ENCODE measurements at regions not wholly inside any gene's neighbourhood (a gene's known extent, or its start where the extent isn't known, plus 50 kb on each side); places are given as distances from the start of the nearest gene placed in this dataset.

DNA sequence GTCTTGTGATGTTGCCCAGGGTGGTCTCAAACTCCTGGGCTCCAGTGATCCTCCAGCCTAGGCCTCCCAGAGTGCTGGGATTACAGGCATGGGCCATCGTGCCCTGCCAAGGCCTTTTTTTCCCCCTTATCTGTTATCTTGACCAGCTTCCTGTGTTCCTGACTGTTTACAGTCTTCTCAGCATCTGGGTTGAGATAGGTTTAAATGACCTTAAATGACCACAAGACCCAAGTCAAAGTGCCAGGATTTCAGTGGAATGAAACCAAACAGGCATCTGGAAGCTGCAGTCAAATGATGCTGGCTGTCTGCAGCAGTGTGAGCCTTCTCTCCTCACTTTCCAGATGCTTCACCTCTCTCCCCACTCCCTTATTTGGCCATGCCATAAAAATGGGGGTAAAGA lies 114.2 kb upstream of the CLDN10 start (continued):
- TF ChIP-seq, protein P1, sequence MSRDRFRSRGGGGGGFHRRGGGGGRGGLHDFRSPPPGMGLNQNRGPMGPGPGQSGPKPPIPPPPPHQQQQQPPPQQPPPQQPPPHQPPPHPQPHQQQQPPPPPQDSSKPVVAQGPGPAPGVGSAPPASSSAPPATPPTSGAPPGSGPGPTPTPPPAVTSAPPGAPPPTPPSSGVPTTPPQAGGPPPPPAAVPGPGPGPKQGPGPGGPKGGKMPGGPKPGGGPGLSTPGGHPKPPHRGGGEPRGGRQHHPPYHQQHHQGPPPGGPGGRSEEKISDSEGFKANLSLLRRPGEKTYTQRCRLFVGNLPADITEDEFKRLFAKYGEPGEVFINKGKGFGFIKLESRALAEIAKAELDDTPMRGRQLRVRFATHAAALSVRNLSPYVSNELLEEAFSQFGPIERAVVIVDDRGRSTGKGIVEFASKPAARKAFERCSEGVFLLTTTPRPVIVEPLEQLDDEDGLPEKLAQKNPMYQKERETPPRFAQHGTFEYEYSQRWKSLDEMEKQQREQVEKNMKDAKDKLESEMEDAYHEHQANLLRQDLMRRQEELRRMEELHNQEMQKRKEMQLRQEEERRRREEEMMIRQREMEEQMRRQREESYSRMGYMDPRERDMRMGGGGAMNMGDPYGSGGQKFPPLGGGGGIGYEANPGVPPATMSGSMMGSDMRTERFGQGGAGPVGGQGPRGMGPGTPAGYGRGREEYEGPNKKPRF (IDR thresholded peaks at IDR 0.05; ENCODE audit: low read depth, low read length) = no peak
- no peak for TF ChIP-seq KLF1 (tag; IDR thresholded peaks at IDR 0.05)
- no peak; the same call in 1 of the 2 replicates for TF ChIP-seq L3MBTL2 (IDR thresholded peaks at IDR 0.05)
- peak; percentile 84 for TF ChIP-seq CTBP1 (IDR thresholded peaks at IDR 0.05; ENCODE audit: borderline replicate concordance)
- no peak for TF ChIP-seq KAT7 (CRISPR knock-in tag; IDR thresholded peaks at IDR 0.05; ENCODE audit: borderline replicate concordance)
- no peak for TF ChIP-seq PHTF2 (CRISPR knock-in tag; IDR thresholded peaks at IDR 0.05)
- peak; percentile 75 for TF ChIP-seq SMARCA4 (IDR thresholded peaks at IDR 0.05)
- TF ChIP-seq JUND (IDR thresholded peaks at IDR 0.05; ENCODE audit: borderline replicate concordance, low read depth, low read length) = 0 out of 2 replicates have a peak, but pooled peaks have one; percentile 32
- no peak; the same call in 2 of the 3 replicates for TF ChIP-seq JUND (tag; IDR thresholded peaks at IDR 0.05; ENCODE audit: borderline replicate concordance, low read depth, low read length)
- TF ChIP-seq, protein P2, sequence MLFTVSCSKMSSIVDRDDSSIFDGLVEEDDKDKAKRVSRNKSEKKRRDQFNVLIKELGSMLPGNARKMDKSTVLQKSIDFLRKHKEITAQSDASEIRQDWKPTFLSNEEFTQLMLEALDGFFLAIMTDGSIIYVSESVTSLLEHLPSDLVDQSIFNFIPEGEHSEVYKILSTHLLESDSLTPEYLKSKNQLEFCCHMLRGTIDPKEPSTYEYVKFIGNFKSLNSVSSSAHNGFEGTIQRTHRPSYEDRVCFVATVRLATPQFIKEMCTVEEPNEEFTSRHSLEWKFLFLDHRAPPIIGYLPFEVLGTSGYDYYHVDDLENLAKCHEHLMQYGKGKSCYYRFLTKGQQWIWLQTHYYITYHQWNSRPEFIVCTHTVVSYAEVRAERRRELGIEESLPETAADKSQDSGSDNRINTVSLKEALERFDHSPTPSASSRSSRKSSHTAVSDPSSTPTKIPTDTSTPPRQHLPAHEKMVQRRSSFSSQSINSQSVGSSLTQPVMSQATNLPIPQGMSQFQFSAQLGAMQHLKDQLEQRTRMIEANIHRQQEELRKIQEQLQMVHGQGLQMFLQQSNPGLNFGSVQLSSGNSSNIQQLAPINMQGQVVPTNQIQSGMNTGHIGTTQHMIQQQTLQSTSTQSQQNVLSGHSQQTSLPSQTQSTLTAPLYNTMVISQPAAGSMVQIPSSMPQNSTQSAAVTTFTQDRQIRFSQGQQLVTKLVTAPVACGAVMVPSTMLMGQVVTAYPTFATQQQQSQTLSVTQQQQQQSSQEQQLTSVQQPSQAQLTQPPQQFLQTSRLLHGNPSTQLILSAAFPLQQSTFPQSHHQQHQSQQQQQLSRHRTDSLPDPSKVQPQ (CRISPR knock-in tag; IDR thresholded peaks at IDR 0.05; ENCODE audit: borderline replicate concordance) = no peak
- peak; percentile 76 for TF ChIP-seq DPF2 (IDR thresholded peaks at IDR 0.05)
- TF ChIP-seq CGGBP1 (CRISPR knock-in tag; IDR thresholded peaks at IDR 0.05) = no peak
- TF ChIP-seq ZNF79 (CRISPR knock-in tag; IDR thresholded peaks at IDR 0.05; ENCODE audit: low read depth) = no peak
- no peak for TF ChIP-seq JUNB (CRISPR knock-in tag; conservative IDR thresholded peaks at IDR 0.05)
- TF ChIP-seq U2AF1 (optimal IDR thresholded peaks at IDR 0.05; ENCODE audit: low read depth, low read length) = no peak
- TF ChIP-seq TEAD4 (IDR thresholded peaks at IDR 0.05; ENCODE audit: low read length) = peak; percentile 59; the same call in 1 of the 2 replicates
- no peak for TF ChIP-seq TEAD4 (CRISPR knock-in tag; IDR thresholded peaks at IDR 0.05; ENCODE audit: borderline replicate concordance)
- TF ChIP-seq SRSF7 (optimal IDR thresholded peaks at IDR 0.05; ENCODE audit: low read depth, low read length) = no peak
- 0 out of 2 replicates have a peak, but pooled peaks have one; percentile 33 for TF ChIP-seq ZNF175 (CRISPR knock-in tag; IDR thresholded peaks at IDR 0.05; ENCODE audit: low read depth)
- TF ChIP-seq MCM7 (IDR thresholded peaks at IDR 0.05) = no peak
- TF ChIP-seq TBL1XR1 (IDR thresholded peaks at IDR 0.05; ENCODE audit: low read length in 2 of 2) = peak in 1 of 2 experiments; percentile 58; a peak in 1 of 4 replicates
- TF ChIP-seq, protein P3, sequence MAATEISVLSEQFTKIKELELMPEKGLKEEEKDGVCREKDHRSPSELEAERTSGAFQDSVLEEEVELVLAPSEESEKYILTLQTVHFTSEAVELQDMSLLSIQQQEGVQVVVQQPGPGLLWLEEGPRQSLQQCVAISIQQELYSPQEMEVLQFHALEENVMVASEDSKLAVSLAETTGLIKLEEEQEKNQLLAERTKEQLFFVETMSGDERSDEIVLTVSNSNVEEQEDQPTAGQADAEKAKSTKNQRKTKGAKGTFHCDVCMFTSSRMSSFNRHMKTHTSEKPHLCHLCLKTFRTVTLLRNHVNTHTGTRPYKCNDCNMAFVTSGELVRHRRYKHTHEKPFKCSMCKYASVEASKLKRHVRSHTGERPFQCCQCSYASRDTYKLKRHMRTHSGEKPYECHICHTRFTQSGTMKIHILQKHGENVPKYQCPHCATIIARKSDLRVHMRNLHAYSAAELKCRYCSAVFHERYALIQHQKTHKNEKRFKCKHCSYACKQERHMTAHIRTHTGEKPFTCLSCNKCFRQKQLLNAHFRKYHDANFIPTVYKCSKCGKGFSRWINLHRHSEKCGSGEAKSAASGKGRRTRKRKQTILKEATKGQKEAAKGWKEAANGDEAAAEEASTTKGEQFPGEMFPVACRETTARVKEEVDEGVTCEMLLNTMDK (IDR thresholded peaks at IDR 0.05; ENCODE audit: borderline replicate concordance, insufficient read depth, low read depth, low read length, poor library complexity, severe bottlenecking) = no peak
- TF ChIP-seq CREM (IDR thresholded peaks at IDR 0.05; ENCODE audit: low read depth) = no peak
- no peak for TF ChIP-seq NFE2L1 (tag; IDR thresholded peaks at IDR 0.05; ENCODE audit: borderline replicate concordance, low read depth)
